Muscle layer of colon (tissue), 2 donors: ENCODE measurements at regions not wholly inside any gene's neighbourhood (a gene's known extent, or its start where the extent isn't known, plus 50 kb on each side); places are given as distances from the start of the nearest gene placed in this dataset.

Experiments
- H3K27ac ChIP-seq: one replicate; pipeline ENCODE4 v1.7.0; 2013; ENCODE audit warnings: low read depth, mild to moderate bottlenecking, low read length, moderate library complexity
- H3K27me3 ChIP-seq, 2 donors: one replicate each; pipeline ENCODE4 v1.7.0; 2013; ENCODE audit warnings: low read length in 2 of 2, mild to moderate bottlenecking in 2 of 2; ENCODE audit not compliant: insufficient read depth in 2 of 2, control insufficient read depth in 1 of 2
- H3K36me3 ChIP-seq: one replicate; pipeline ENCODE4 v1.7.0; 2013; ENCODE audit warnings: mild to moderate bottlenecking, low read length; ENCODE audit not compliant: insufficient read depth
- H3K4me1 ChIP-seq: one replicate; pipeline ENCODE4 v1.7.0; 2013; ENCODE audit warnings: mild to moderate bottlenecking, low read length; ENCODE audit not compliant: insufficient read depth
- H3K4me3 ChIP-seq, 2 donors: one replicate each; pipeline ENCODE4 v1.7.0; 2013; ENCODE audit warnings: low read length in 2 of 2, low read depth in 1 of 2, mild to moderate bottlenecking in 1 of 2, moderate library complexity in 1 of 2
- H3K9ac ChIP-seq: one replicate; pipeline ENCODE4 v1.7.0; 2013; ENCODE audit warnings: low read length
- H3K9me3 ChIP-seq: one replicate; pipeline ENCODE4 v1.7.0; 2013; ENCODE audit warnings: mild to moderate bottlenecking, low read length
- donor health status: abdominal sarcoma.
- donor health status: Adenocarcinoma of cecum.

DNA sequence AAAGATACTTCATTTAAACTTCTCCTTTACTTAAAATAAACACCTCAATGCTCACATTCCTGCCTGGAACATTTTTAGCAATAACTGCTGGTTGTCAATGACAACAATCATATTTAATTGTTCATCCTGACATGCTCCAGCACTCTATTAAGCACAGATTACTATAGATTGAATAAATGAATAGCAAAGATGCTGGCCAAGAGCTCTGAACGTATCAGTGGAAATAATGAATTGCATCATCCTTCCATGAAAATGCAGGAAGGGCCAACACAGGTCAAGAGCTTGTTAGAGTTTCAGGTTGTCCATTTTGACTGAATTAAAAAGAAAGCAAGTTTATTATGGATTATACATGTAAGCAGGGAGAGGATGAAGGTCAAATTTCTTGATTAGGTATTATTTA, 994.0 kb downstream of the TSN start:
- H3K36me3 ChIP-seq, result no peaks in the 10 kb centered on the region
- no peak overlapping the region for H3K4me3 ChIP-seq
- H3K9ac ChIP-seq, result no peak overlapping the region
- H3K4me1 ChIP-seq, result no peaks in the 10 kb centered on the region
- no peak overlapping the region for H3K27ac ChIP-seq
- no peaks in the 10 kb centered on the region for H3K9me3 ChIP-seq
- H3K27me3 ChIP-seq, result no peaks in the 10 kb centered on the region

DNA sequence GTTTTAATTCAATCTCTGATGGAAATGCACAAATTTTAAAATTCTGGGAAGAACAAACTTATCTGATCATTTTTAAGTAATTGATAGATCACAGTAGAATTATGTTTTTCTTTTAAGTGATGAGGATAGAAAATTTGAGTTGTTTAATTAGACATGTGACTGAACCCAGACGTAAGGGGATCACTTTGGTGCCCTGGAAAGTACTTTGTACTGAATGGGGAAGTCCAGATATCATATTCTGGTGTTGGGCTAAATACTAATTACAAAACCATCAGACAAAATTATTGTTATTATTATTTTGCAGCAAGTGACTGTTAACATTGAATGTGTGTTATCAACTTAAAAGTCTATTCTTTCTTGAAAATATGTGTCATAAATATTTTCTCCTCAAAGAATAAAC, 994.6 kb downstream of the TSN start:
- Histone ChIP-seq H3K9ac (no peak overlapping the region), H3K9me3 (no peaks in the 10 kb centered on the region), H3K4me1 (no peaks in the 10 kb centered on the region), H3K36me3 (no peaks in the 10 kb centered on the region), H3K4me3 (no peak overlapping the region), H3K27me3 (no peaks in the 10 kb centered on the region), H3K27ac (no peak overlapping the region)

DNA sequence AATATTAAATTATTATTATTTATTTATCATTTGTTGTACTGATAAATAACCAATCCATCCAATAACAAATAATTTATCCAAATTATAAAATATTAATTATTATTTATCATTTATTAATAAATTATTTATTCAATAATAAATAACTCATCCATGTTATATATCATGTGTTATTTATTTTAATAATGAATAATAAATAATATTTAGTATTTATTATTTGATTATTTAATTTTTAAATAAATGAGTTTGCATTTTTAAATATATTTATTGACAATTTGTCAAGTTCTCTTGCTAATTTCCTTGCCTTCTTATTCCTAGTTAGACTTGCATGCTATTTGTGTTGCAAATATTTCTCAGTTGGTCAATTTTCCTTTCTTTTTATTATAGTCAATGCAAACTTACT, 995.4 kb downstream of the TSN start:
- no peak overlapping the region for H3K9ac ChIP-seq
- no peaks in the 10 kb centered on the region for H3K27me3 ChIP-seq
- H3K27ac ChIP-seq, result no peak overlapping the region
- H3K4me3 ChIP-seq, result no peak overlapping the region
- no peaks in the 10 kb centered on the region for H3K9me3 ChIP-seq
- H3K36me3 ChIP-seq, result no peaks in the 10 kb centered on the region
- no peaks in the 10 kb centered on the region for H3K4me1 ChIP-seq

DNA sequence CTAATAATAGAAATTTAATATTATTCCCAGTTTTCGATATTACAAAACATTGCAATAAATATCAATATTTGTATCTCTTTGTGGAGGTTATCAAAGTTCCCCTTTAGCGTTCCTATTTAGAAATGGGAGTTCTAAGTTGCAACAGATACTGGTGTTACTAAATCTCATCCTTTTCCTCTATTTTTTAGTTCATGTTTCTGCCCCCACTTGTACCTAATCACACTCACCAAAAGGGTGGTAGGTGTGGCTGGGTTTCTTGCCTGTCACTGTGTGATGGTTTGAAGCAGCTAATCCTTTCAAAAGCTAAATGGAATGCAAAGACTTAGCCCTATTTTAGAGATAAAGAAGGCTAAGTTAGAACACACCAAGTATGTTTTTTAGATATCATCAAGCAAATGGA, 997.9 kb downstream of the TSN start:
- H3K9me3 ChIP-seq, result no peaks in the 10 kb centered on the region
- H3K4me1 ChIP-seq, result no peaks in the 10 kb centered on the region
- H3K27ac ChIP-seq, result no peak overlapping the region
- H3K9ac ChIP-seq, result no peak overlapping the region
- no peaks in the 10 kb centered on the region for H3K27me3 ChIP-seq
- no peaks in the 10 kb centered on the region for H3K36me3 ChIP-seq
- H3K4me3 ChIP-seq, result no peak overlapping the region

DNA sequence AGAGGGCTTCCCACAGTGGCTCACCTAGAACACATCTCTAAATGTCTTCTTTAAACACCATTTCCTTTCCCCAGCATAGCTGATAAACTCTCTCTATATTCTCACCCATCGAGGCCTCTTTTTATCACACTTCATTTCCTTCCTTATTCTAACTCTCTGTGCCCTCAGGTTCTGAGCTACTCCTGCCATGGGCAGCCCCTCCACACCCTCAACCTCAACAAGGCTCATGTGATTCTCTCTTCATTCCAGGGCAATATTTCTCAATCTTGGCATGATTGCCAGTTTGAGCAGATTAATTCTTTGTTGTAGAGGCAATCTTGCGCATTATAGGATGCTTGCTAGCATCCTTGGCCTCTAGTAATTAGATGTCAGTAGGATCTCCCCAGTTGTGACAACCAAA, 999.1 kb downstream of the TSN start:
- no peaks in the 10 kb centered on the region for H3K36me3 ChIP-seq
- H3K27ac ChIP-seq, result no peak overlapping the region
- no peak overlapping the region for H3K9ac ChIP-seq
- H3K4me1 ChIP-seq, result no peaks in the 10 kb centered on the region
- H3K9me3 ChIP-seq, result no peaks in the 10 kb centered on the region
- H3K4me3 ChIP-seq, result no peak overlapping the region
- H3K27me3 ChIP-seq, result no peaks in the 10 kb centered on the region

DNA sequence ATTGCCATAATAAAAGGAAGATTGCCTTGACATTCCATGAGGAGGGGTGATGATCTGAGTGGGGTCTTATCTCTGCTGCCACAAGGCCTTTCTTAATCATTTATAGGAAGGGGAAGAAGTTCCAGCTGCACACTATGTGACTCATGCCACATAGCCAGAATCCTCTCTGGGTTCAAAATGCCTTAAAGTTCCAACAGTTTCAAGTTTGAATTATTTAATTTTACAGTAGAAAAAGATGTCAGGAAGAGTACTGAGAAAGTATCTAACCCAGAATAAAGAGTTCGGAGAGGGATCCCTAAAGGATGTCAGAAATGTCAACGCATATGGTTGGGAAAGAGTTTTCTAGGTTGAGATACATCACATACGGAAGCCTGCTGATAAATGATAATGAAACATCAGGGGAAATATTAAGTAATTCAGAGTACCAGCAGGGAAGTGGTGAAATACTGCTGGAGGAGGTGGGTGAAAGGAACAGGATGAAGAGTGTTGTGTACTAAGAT, 999.9 kb downstream of the TSN start:
- Histone ChIP-seq H3K27ac (no peak overlapping the region), H3K36me3 (no peaks in the 10 kb centered on the region), H3K4me3 (no peak overlapping the region), H3K4me1 (no peaks in the 10 kb centered on the region), H3K9ac (no peak overlapping the region), H3K27me3 (no peaks in the 10 kb centered on the region), H3K9me3 (no peaks in the 10 kb centered on the region)

DNA sequence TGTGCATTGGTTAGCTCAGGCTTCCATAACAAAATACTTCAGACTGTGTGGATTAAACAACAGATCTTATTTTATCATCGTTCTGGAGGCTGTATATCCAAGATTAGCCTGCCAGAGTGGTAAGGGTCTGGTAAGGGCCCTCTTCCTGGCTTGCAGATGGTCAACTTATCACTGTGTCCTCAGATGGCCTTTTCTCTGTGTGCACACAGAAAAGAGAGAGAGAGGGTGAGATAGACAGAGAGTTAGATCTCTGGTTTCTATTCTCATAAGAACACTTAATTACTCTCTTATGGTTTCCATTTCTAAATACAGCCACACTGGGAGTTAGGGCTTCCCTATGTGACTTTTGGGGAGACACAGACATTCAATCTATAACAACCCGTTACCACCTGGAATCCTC, 1003.5 kb downstream of the TSN start:
- Histone ChIP-seq H3K27me3 (no peaks in the 10 kb centered on the region), H3K4me3 (no peak overlapping the region), H3K9ac (no peak overlapping the region)

DNA sequence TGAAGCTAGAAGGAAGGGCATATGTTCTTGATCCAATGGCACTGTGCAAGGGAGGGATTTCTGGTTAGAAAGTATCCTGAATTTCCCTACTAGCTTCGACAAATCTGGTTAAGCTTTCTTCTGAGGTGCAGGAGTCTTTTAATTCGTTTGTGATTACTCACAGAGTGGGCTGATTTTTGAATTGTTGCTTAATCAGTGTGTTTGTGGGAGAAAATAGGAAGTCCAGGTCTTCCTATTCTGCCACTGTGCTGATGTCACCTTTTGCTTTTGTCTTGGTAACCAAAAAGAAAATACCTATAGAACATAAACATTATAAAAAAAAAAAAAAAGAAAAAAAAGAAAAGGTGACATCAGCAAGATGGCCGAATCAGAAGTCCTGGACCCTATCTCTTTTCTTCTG, 1008.6 kb downstream of the TSN start:
- H3K4me1 ChIP-seq, result no peaks in the 10 kb centered on the region
- peaks cover 5% of the 10 kb centered on the region for H3K9me3 ChIP-seq
- H3K27me3 ChIP-seq, result no peaks in the 10 kb centered on the region
- no peak overlapping the region for H3K9ac ChIP-seq
- H3K36me3 ChIP-seq, result no peaks in the 10 kb centered on the region
- no peak overlapping the region for H3K27ac ChIP-seq
- no peak overlapping the region for H3K4me3 ChIP-seq

More for the DNA sequence above, 1003.5 kb downstream of the TSN start:
- Histone ChIP-seq H3K27ac (no peak overlapping the region), H3K36me3 (no peaks in the 10 kb centered on the region), H3K4me1 (no peaks in the 10 kb centered on the region), H3K9me3 (peaks cover 4% of the 10 kb centered on the region)

DNA sequence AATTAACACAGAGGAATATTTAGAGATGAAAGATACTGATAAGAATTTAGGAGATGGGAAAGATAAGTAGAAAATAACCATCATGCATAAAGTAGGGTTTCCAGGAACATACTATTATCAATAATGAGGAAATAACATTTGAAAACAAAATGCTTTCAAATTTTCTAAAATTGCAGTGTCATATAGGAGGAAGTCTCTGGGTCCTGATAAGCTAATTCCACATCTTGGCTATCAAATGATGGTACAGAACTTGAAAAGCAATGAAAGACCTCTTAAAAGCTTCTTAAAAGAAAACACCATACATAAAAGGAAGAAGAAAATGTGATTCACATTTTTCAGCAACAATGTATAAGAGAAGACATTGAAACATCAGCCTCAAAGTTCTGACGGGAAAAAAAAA, 1024.8 kb downstream of the TSN start:
- H3K4me1 ChIP-seq, result no peaks in the 10 kb centered on the region
- no peaks in the 10 kb centered on the region for H3K9me3 ChIP-seq
- no peaks in the 10 kb centered on the region for H3K27me3 ChIP-seq
- no peak overlapping the region for H3K27ac ChIP-seq
- H3K4me3 ChIP-seq, result no peak overlapping the region
- H3K36me3 ChIP-seq, result no peaks in the 10 kb centered on the region
- no peak overlapping the region for H3K9ac ChIP-seq

DNA sequence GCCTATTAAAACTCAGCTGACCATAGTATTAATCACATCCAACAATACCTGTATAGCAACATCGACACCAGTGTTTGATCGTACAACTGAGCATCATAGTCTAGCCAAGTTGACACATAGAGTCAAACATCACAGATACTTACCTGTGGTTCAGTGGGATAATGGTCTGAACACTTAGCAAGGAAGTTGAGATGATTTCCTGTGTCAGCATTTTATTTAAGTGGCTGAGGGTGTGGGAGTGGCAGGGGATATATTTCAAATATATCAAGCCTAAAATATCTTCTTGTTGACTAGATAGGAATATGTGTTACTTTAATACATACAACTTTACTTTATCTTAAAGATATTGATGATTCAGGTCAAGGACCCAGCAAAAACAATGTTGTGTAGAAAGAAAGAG, 1038.6 kb downstream of the TSN start:
- no peaks in the 10 kb centered on the region for H3K9me3 ChIP-seq
- no peak overlapping the region for H3K4me3 ChIP-seq
- no peak overlapping the region for H3K9ac ChIP-seq
- H3K36me3 ChIP-seq, result no peaks in the 10 kb centered on the region
- H3K27ac ChIP-seq, result no peak overlapping the region
- no peaks in the 10 kb centered on the region for H3K27me3 ChIP-seq
- no peaks in the 10 kb centered on the region for H3K4me1 ChIP-seq

DNA sequence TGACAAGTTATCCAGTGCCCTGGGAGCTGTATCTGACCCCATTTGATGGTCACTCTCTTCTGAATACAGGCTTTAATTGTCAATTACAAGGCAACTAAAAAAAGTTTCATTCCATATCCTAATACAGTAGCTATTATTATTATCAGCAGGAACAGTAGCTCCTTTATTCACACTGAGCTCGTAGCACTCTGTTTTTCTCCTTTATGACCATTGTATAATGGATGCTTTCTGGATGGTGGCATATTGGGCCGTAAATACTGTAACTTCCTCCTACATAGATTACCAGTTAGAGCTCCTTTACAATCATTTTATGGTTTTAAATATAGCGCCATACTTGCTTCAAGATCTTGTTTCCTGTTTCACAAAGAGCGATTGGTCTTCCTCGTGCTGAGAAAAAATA, 1040.3 kb downstream of the TSN start:
- H3K9me3 ChIP-seq, result no peaks in the 10 kb centered on the region

DNA sequence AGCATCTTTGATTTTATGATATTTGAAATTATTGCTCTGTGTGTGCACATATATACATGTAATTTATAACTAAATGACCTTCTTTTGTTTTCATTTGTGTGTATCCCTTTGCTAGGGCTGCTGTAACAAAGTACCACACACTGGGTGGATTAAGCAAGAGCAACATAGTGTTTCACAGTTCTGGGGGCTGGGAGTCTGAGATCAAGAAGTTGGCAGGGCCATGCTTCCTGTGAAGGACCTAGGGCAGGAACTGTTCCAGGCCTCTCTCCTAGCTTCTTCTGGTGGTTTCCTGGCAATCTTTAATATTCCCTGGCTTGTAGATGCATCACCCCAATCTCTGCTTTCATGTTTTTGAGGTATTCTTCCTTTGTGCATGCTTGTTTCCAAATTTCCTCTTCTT, 1043.9 kb downstream of the TSN start:
- Histone ChIP-seq H3K27me3 (no peaks in the 10 kb centered on the region), H3K36me3 (no peaks in the 10 kb centered on the region), H3K9ac (no peak overlapping the region), H3K4me3 (no peak overlapping the region), H3K9me3 (no peaks in the 10 kb centered on the region), H3K27ac (no peak overlapping the region), H3K4me1 (no peaks in the 10 kb centered on the region)

More for the DNA sequence above, 1040.3 kb downstream of the TSN start:
- Histone ChIP-seq H3K36me3 (no peaks in the 10 kb centered on the region), H3K27me3 (no peaks in the 10 kb centered on the region), H3K9ac (no peak overlapping the region), H3K4me1 (no peaks in the 10 kb centered on the region), H3K27ac (no peak overlapping the region), H3K4me3 (no peak overlapping the region)
